ENCODE measurements at regions not wholly inside any gene's neighbourhood (a gene's known extent, or its start where the extent isn't known, plus 50 kb on each side); places are given as distances from the start of the nearest gene placed in this dataset.

DNA sequence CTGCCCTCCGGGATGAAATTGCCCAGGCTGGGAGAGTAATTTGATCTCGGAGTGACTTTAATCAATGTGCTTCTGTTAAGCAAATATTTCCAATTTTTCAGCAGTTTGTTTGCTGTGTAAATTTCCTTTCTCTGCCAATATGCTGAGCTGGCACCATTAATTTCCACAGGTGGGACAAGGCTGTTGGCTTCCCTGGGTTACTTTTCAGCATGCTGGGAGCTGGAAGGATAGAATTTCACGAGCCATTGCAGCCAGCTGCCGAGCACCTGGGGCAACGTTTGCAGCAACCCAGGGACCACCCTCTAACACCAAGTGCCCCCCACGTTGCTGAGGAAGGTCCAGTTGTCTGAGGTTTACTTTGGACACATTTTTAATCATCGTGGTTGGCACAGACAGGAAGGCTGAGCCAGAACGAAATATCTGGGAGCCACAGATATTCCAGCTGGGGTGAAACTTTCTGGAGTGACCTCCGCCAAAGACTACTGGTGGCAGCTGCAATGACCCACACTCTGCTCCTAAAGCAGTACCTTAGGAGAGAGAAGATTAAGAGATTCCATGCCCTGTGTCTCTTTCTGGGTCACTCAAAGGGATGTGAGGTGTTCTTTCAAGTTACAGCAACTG, 293.3 kb upstream of the RGMA start:
- no peak for DNase-seq
- no peak overlapping the region for H3K4me3 Mint-ChIP-seq
- no peaks in the 10 kb centered on the region for H3K4me1 Mint-ChIP-seq (ENCODE audit: low read depth)
- no peaks in the 10 kb centered on the region for H3K27me3 Mint-ChIP-seq (ENCODE audit: insufficient read depth)
- peaks cover 37% of the 10 kb centered on the region for H3K9me3 Mint-ChIP-seq
- TF ChIP-seq CTCF (IDR thresholded peaks at IDR 0.05) = no peak
- peaks cover 4% of the 10 kb centered on the region; the same call in 1 of the 2 replicates for H3K36me3 Mint-ChIP-seq (ENCODE audit: low read depth)
- no peak overlapping the region for H3K27ac Mint-ChIP-seq

DNA sequence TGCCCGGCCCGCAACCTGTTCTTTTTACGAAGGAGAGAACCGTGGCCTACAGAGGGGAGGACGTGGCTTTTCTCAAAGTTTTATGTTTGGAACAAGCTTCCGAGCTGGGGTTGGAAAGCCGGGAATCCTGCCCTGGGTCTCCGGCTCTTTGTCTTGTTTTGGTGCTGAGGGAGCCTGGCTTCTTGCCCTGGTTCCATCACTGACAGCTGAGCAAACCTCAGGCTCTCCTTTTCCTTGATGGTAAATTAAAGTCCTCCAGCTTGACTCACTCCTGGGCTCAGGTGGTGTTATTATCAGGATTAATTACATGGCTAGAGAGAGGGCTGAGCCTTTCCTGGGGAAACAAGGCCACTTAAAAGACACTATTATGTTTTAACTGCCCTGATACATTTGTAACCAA, 289.5 kb upstream of the RGMA start:
- H3K4me3 Mint-ChIP-seq = no peak overlapping the region
- no peaks in the 10 kb centered on the region for H3K27me3 Mint-ChIP-seq (ENCODE audit: insufficient read depth)
- H3K4me1 Mint-ChIP-seq (ENCODE audit: low read depth) = no peaks in the 10 kb centered on the region
- no peak for DNase-seq
- no peak overlapping the region for H3K27ac Mint-ChIP-seq
- TF ChIP-seq CTCF (IDR thresholded peaks at IDR 0.05) = no peak
- peaks cover 5% of the 10 kb centered on the region; the same call in 1 of the 2 replicates for H3K36me3 Mint-ChIP-seq (ENCODE audit: low read depth)
- H3K9me3 Mint-ChIP-seq = peaks cover 46% of the 10 kb centered on the region

DNA sequence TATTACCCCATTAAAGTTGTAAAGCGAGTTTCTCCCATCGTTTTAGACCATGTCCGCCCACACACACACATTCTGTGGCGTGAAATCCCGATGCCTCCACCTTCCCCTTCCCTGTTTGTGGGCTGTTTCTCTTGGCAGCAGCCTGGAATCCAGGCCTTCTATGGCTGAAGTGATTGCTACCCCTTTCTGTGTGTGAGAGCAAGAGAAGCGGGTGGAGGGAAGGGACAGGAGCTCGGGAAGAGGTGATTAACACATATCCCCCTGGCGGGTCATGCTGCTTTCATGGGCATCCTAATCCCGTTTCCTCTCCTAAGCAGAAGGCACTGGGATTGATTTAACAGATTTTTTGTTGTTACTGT, 283.8 kb upstream of the RGMA start:
- no peak for DNase-seq
- Mint-ChIP-seq H3K27me3 (ENCODE audit: insufficient read depth) (no peaks in the 10 kb centered on the region), H3K27ac (no peak overlapping the region), H3K4me1 (ENCODE audit: low read depth) (no peaks in the 10 kb centered on the region), H3K36me3 (ENCODE audit: low read depth) (peaks cover 5% of the 10 kb centered on the region; the same call in 1 of the 2 replicates), H3K9me3 (peaks cover 54% of the 10 kb centered on the region), H3K4me3 (no peak overlapping the region)
- no peak for TF ChIP-seq CTCF (IDR thresholded peaks at IDR 0.05)

DNA sequence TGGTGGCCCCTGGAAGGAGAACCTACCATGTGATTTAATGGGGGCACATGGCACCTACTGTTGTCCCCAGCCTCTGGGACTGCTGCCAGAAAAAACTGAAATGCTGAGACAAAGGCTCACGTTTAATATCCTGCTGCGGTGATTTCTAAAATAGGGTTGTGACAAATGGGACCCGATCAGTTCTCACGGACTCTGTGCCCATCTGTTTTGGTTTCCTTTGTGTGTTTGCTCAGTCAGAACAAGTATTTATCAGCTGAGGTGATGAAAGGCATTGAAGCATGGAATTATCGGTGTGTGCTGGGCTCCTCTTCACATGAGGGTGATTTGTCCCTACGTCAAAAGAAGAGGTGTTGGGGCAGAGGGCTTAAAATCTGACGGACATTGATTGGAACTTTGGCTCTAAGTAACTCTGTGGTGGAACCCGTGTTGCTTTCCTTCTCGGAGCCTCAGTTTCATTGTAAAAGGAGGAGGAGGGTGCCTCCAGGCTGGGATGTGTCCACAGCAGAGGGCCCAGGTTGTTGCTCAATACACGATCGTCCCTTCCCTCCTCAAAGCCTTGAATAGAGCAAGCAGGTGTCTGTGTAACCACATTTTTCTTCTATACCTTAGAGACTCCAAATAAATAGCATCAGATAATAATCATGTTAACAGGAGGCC, 283.3 kb upstream of the RGMA start:
- Mint-ChIP-seq H3K9me3 (peaks cover 49% of the 10 kb centered on the region), H3K27ac (no peak overlapping the region), H3K36me3 (ENCODE audit: low read depth) (peaks cover 5% of the 10 kb centered on the region; the same call in 1 of the 2 replicates), H3K27me3 (ENCODE audit: insufficient read depth) (no peaks in the 10 kb centered on the region), H3K4me1 (ENCODE audit: low read depth) (no peaks in the 10 kb centered on the region), H3K4me3 (no peak overlapping the region)
- TF ChIP-seq CTCF (IDR thresholded peaks at IDR 0.05) = no peak
- DNase-seq = no peak

DNA sequence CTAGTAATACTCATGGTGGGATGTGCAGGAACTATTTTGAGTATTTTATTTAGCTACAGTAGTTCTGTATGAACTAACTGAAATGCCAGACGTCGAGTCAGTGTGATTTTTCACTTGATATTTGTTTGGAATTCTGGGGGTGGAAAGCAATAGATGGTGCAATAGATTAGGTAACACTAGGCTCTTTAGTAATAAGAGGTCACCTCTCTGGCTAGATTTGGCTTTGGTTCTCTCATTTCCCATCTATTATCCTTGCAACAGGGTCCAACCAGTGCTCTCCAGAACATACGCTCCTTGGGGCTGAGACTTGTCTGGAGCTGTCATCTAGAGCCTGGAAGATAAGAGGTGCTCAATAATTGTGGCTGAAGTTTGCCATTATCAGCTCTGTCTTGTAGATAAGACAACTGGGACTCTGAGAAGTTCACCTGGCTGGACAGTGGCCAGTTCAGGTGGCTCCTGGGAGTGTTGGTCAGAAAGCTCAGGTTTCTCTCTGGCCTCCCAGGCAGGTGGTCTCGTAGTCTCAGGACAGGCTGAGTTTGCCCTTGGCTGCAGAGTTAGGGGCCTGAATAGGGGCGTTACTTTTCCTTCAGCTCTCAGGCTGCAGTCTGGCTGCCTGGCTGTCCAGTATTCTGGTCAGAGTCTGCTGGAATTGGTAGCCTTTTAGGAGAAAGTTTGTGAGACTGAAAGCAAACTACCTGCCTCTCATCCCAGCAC, 277.5 kb upstream of the RGMA start:
- Mint-ChIP-seq H3K4me3 (no peak overlapping the region), H3K9me3 (peaks cover 27% of the 10 kb centered on the region), H3K4me1 (ENCODE audit: low read depth) (no peaks in the 10 kb centered on the region), H3K27me3 (ENCODE audit: insufficient read depth) (no peaks in the 10 kb centered on the region; the same call in 1 of the 2 replicates), H3K27ac (no peak overlapping the region), H3K36me3 (ENCODE audit: low read depth) (no peaks in the 10 kb centered on the region)
- DNase-seq = no peak
- no peak for TF ChIP-seq CTCF (IDR thresholded peaks at IDR 0.05)
